ENCODE measurements at regions not wholly inside any gene's neighbourhood (a gene's known extent, or its start where the extent isn't known, plus 50 kb on each side); places are given as distances from the start of the nearest gene placed in this dataset.

GRCh38 chr6:139482287-139482686, 107.8 kb upstream of the CITED2 start:
- intact Hi-C loops (cut with micrococcal nuclease; ENCODE audit: unreplicated experiment), result no loop called here
- CTCF ChIA-PET, result no interaction called here
- BruUV-seq (replicated peaks), result no TSS peak

GRCh38 chr6:139480356-139481165, 106.1 kb upstream of the CITED2 start:
- BruUV-seq (replicated peaks), result no TSS peak
- POLR2A ChIA-PET (ENCODE audit: unreplicated experiment), result interaction anchor here (0.6 kb wide), 1 partner anchor 67 kb away, joined by 4 read pairs; no protein-coding TSS in a partner anchor
- CTCF ChIA-PET, result no interaction called here
- intact Hi-C loops (cut with micrococcal nuclease; ENCODE audit: unreplicated experiment), result no loop called here
- H3K79me2 ChIP-seq (ENCODE audit: low read depth), result no peaks in the 10 kb centered on the region
- DNase-seq, result no peak
- no peaks in the 10 kb centered on the region for H3K9me2 ChIP-seq (ENCODE audit: insufficient read depth)
- no peaks in the 10 kb centered on the region for H3F3A ChIP-seq (ENCODE audit: insufficient read depth, low read depth)
- H2AFZ ChIP-seq, result 0 out of 2 replicates have a peak overlapping the region, but pooled peaks have one; percentile 7
- no peaks in the 10 kb centered on the region for H3K4me1 ChIP-seq (replicated peaks; ENCODE audit: insufficient read depth)
- no peaks in the 10 kb centered on the region for H3K36me3 ChIP-seq (ENCODE audit: low read depth)
- TF ChIP-seq CTCF (conservative IDR thresholded peaks at IDR 0.05) (no peak), EZH2 (IDR thresholded peaks at IDR 0.05; ENCODE audit: low read depth) (no peak)
- H3K27me3 ChIP-seq (ENCODE audit: insufficient read depth, low read depth), result no peaks in the 10 kb centered on the region
- H3K9me3 ChIP-seq (ENCODE audit: insufficient read depth, low read depth), result no peaks in the 10 kb centered on the region
- no peak overlapping the region for H3K4me2 ChIP-seq
- no peak overlapping the region for H3K4me3 ChIP-seq
- no peaks in the 10 kb centered on the region for H4K20me1 ChIP-seq (ENCODE audit: insufficient read depth)
- H3K27ac ChIP-seq, result no peak overlapping the region

More at GRCh38 chr6:139482287-139482686, 107.8 kb upstream of the CITED2 start:
- no peaks in the 10 kb centered on the region for H4K20me1 ChIP-seq (ENCODE audit: insufficient read depth)
- no peaks in the 10 kb centered on the region for H3K4me1 ChIP-seq (replicated peaks; ENCODE audit: insufficient read depth)
- no peaks in the 10 kb centered on the region for H3K27me3 ChIP-seq (ENCODE audit: insufficient read depth, low read depth)
- no peaks in the 10 kb centered on the region for H3K9me3 ChIP-seq (ENCODE audit: insufficient read depth, low read depth)
- H3K27ac ChIP-seq, result no peak overlapping the region
- H3K9me2 ChIP-seq (ENCODE audit: insufficient read depth), result no peaks in the 10 kb centered on the region
- no peak overlapping the region for H3K4me2 ChIP-seq
- POLR2A ChIA-PET (ENCODE audit: unreplicated experiment), result no interaction called here
- no peak overlapping the region for H3K4me3 ChIP-seq
- DNase-seq, result no peak
- H3K79me2 ChIP-seq (ENCODE audit: low read depth), result no peaks in the 10 kb centered on the region
- TF ChIP-seq EZH2 (IDR thresholded peaks at IDR 0.05; ENCODE audit: low read depth) (no peak), CTCF (conservative IDR thresholded peaks at IDR 0.05) (no peak)
- no peaks in the 10 kb centered on the region for H3K36me3 ChIP-seq (ENCODE audit: low read depth)
- H3F3A ChIP-seq (ENCODE audit: insufficient read depth, low read depth), result no peaks in the 10 kb centered on the region
- no peak overlapping the region for H2AFZ ChIP-seq

GRCh38 chr6:139479433-139480222, 105.2 kb upstream of the CITED2 start:
- H3K79me2 ChIP-seq (ENCODE audit: low read depth), result no peaks in the 10 kb centered on the region
- no peaks in the 10 kb centered on the region for H3K4me1 ChIP-seq (replicated peaks; ENCODE audit: insufficient read depth)
- no peaks in the 10 kb centered on the region for H3K27me3 ChIP-seq (ENCODE audit: insufficient read depth, low read depth)
- BruUV-seq (replicated peaks), result no TSS peak
- TF ChIP-seq CTCF (conservative IDR thresholded peaks at IDR 0.05) (no peak), EZH2 (IDR thresholded peaks at IDR 0.05; ENCODE audit: low read depth) (no peak)
- DNase-seq, result no peak
- H3K4me3 ChIP-seq, result no peak overlapping the region
- no peak overlapping the region for H3K4me2 ChIP-seq
- no peak overlapping the region for H2AFZ ChIP-seq
- no peaks in the 10 kb centered on the region for H3F3A ChIP-seq (ENCODE audit: insufficient read depth, low read depth)
- no peaks in the 10 kb centered on the region for H3K9me2 ChIP-seq (ENCODE audit: insufficient read depth)
- intact Hi-C loops (cut with micrococcal nuclease; ENCODE audit: unreplicated experiment), result no loop called here
- H3K36me3 ChIP-seq (ENCODE audit: low read depth), result no peaks in the 10 kb centered on the region
- H4K20me1 ChIP-seq (ENCODE audit: insufficient read depth), result no peaks in the 10 kb centered on the region
- CTCF ChIA-PET, result no interaction called here
- POLR2A ChIA-PET (ENCODE audit: unreplicated experiment), result interaction anchor here (0.6 kb wide), 1 partner anchor 66 kb away, joined by 4 read pairs; no protein-coding TSS in a partner anchor
- no peaks in the 10 kb centered on the region for H3K9me3 ChIP-seq (ENCODE audit: insufficient read depth, low read depth)
- H3K27ac ChIP-seq, result no peak overlapping the region

All from PC-9 (cell line).